ENCODE measurements at regions not wholly inside any gene's neighbourhood (a gene's known extent, or its start where the extent isn't known, plus 50 kb on each side); places are given as distances from the start of the nearest gene placed in this dataset.

- no peak for DNase-seq (ENCODE audit: low read depth)
- H3K4me3 ChIP-seq (ENCODE audit: low read depth, low read length), result no peak overlapping the region
Observed at GRCh38 chr6:53974941-53975340, 136.3 kb upstream of the MLIP start.

GRCh38 chr6:53975941-53976615, 135.2 kb upstream of the MLIP start:
- no peak overlapping the region for H3K4me3 ChIP-seq (ENCODE audit: low read depth, low read length)
- DNase-seq (ENCODE audit: low read depth), result no peak

GRCh38 chr6:53977551-53977950, 133.7 kb upstream of the MLIP start:
- DNase-seq (ENCODE audit: low read depth), result no peak
- H3K4me3 ChIP-seq (ENCODE audit: low read depth, low read length), result no peak overlapping the region

GRCh38 chr6:53979468-53980067, 131.7 kb upstream of the MLIP start:
- no peak overlapping the region for H3K4me3 ChIP-seq (ENCODE audit: low read depth, low read length)
- DNase-seq (ENCODE audit: low read depth), result no peak

- no peak overlapping the region for H3K4me3 ChIP-seq (ENCODE audit: low read depth, low read length)
- no peak for DNase-seq (ENCODE audit: low read depth)
Observed at GRCh38 chr6:53982366-53983050, 128.7 kb upstream of the MLIP start.

GRCh38 chr6:53983301-53983700, 127.9 kb upstream of the MLIP start:
- DNase-seq (ENCODE audit: low read depth), result no peak

GRCh38 chr6:53984163-53984562, 127.1 kb upstream of the MLIP start:
- H3K4me3 ChIP-seq (ENCODE audit: low read depth, low read length), result no peak overlapping the region
- DNase-seq (ENCODE audit: low read depth), result peak; percentile 91

More at GRCh38 chr6:53983301-53983700, 127.9 kb upstream of the MLIP start:
- no peak overlapping the region for H3K4me3 ChIP-seq (ENCODE audit: low read depth, low read length)

GRCh38 chr6:53984581-53984980, 126.7 kb upstream of the MLIP start:
- H3K4me3 ChIP-seq (ENCODE audit: low read depth, low read length), result no peak overlapping the region
- DNase-seq (ENCODE audit: low read depth), result no peak

GRCh38 chr6:53985366-53985765, 125.9 kb upstream of the MLIP start:
- no peak for DNase-seq (ENCODE audit: low read depth)
- H3K4me3 ChIP-seq (ENCODE audit: low read depth, low read length), result no peak overlapping the region

- H3K4me3 ChIP-seq (ENCODE audit: low read depth, low read length), result no peak overlapping the region
- no peak for DNase-seq (ENCODE audit: low read depth)
Observed at GRCh38 chr6:53986165-53986720, 125.0 kb upstream of the MLIP start.

- H3K4me3 ChIP-seq (ENCODE audit: low read depth, low read length), result no peak overlapping the region
Observed at GRCh38 chr6:53986721-53987521, 124.3 kb upstream of the MLIP start.

GRCh38 chr6:53987522-53987888, 123.7 kb upstream of the MLIP start:
- H3K4me3 ChIP-seq (ENCODE audit: low read depth, low read length), result no peak overlapping the region
- DNase-seq (ENCODE audit: low read depth), result no peak

More at GRCh38 chr6:53986721-53987521, 124.3 kb upstream of the MLIP start:
- no peak for DNase-seq (ENCODE audit: low read depth)

- no peak overlapping the region for H3K4me3 ChIP-seq (ENCODE audit: low read depth, low read length)
- DNase-seq (ENCODE audit: low read depth), result no peak
Observed at GRCh38 chr6:53989504-53989903, 121.7 kb upstream of the MLIP start.

- no peak for DNase-seq (ENCODE audit: low read depth)
- no peak overlapping the region for H3K4me3 ChIP-seq (ENCODE audit: low read depth, low read length)
Observed at GRCh38 chr6:53992522-53992921, 118.7 kb upstream of the MLIP start.

GRCh38 chr6:53994201-53994600, 117.0 kb upstream of the MLIP start:
- no peak overlapping the region for H3K4me3 ChIP-seq (ENCODE audit: low read depth, low read length)
- no peak for DNase-seq (ENCODE audit: low read depth)

GRCh38 chr6:53995935-53996334, 115.3 kb upstream of the MLIP start:
- no peak for DNase-seq (ENCODE audit: low read depth)
- H3K4me3 ChIP-seq (ENCODE audit: low read depth, low read length), result no peak overlapping the region

- H3K4me3 ChIP-seq (ENCODE audit: low read depth, low read length), result no peak overlapping the region
- no peak for DNase-seq (ENCODE audit: low read depth)
Observed at GRCh38 chr6:53998303-53998702, 112.9 kb upstream of the MLIP start.

- no peak for DNase-seq (ENCODE audit: low read depth)
- H3K4me3 ChIP-seq (ENCODE audit: low read depth, low read length), result no peak overlapping the region
Observed at GRCh38 chr6:53999088-53999755, 112.0 kb upstream of the MLIP start.

- H3K4me3 ChIP-seq (ENCODE audit: low read depth, low read length), result no peak overlapping the region
- no peak for DNase-seq (ENCODE audit: low read depth)
Observed at GRCh38 chr6:54002116-54002515, 109.1 kb upstream of the MLIP start.

Measured in skeletal muscle cell (primary cell).